MM.1S (cell line): ENCODE measurements at regions not wholly inside any gene's neighbourhood (a gene's known extent, or its start where the extent isn't known, plus 50 kb on each side); places are given as distances from the start of the nearest gene placed in this dataset.

ENCODE experiments used
- DNase-seq: peaks from one replicate; pipeline ENCODE4 v3.0.0-alpha.2; 2015
- H2AFZ ChIP-seq: fragments of 300-600 bp; sonication (generic); 2 replicates; pipeline ENCODE4 v1.6.0; 2016; ENCODE audit warnings: antibody characterized with exemption, low read length
- H3F3A ChIP-seq: fragments of 300-600 bp; sonication (generic); 2 replicates; pipeline ENCODE4 v1.6.1; 2016; ENCODE audit warnings: mild to moderate bottlenecking, antibody characterized with exemption, low read length, moderate library complexity, mixed read lengths; ENCODE audit not compliant: insufficient read depth
- H3K27ac ChIP-seq: fragments of 300-600 bp; sonication (generic); 2 replicates; pipeline ENCODE4 v1.5.1; 2016; ENCODE audit warnings: mild to moderate bottlenecking, low read length
- H3K27me3 ChIP-seq: fragments of 300-600 bp; sonication (generic); replicated peaks from 2 replicates; pipeline ENCODE4 v1.6.0; 2016; ENCODE audit warnings: low read length; ENCODE audit not compliant: insufficient read depth
- H3K36me3 ChIP-seq: fragments of 300-600 bp; sonication (generic); replicated peaks from 2 replicates; pipeline ENCODE4 v1.6.1; 2016; ENCODE audit warnings: mild to moderate bottlenecking, low read length, mixed read lengths; ENCODE audit not compliant: insufficient read depth
- H3K4me1 ChIP-seq: fragments of 300-600 bp; sonication (generic); 2 replicates; pipeline ENCODE4 v1.6.1; 2016; ENCODE audit warnings: low read length, mixed read lengths
- H3K4me2 ChIP-seq: fragments of 300-600 bp; sonication (generic); 2 replicates; pipeline ENCODE4 v1.6.0; 2016; ENCODE audit warnings: low read depth, low read length
- H3K4me3 ChIP-seq: fragments of 300-600 bp; sonication (generic); 2 replicates; pipeline ENCODE4 v1.5.1; 2016; ENCODE audit warnings: low read length, mixed read lengths
- H3K79me2 ChIP-seq: fragments of 300-600 bp; sonication (generic); 2 replicates; pipeline ENCODE4 v1.6.1; 2016; ENCODE audit warnings: mixed run types, low read length, mixed read lengths
- H3K9ac ChIP-seq: fragments of 300-600 bp; sonication (generic); 2 replicates; pipeline ENCODE4 v1.6.1; 2016; ENCODE audit warnings: low read length, mixed read lengths
- H3K9me2 ChIP-seq: fragments of 300-600 bp; sonication (generic); replicated peaks from 2 replicates; pipeline ENCODE4 v1.6.1; 2016; ENCODE audit warnings: mild to moderate bottlenecking, low read length, mixed read lengths; ENCODE audit not compliant: insufficient read depth
- H3K9me3 ChIP-seq: fragments of 300-600 bp; sonication (generic); replicated peaks from 2 replicates; pipeline ENCODE4 v1.6.1; 2016; ENCODE audit warnings: mild to moderate bottlenecking, low read length, mixed read lengths; ENCODE audit not compliant: insufficient read depth
- H4K20me1 ChIP-seq: fragments of 300-600 bp; sonication (generic); 2 replicates; pipeline ENCODE4 v1.6.1; 2016; ENCODE audit warnings: mild to moderate bottlenecking, low read length, moderate library complexity, mixed read lengths; ENCODE audit not compliant: insufficient read depth
- CTCF ChIP-seq: fragments of 300-600 bp; sonication (generic); IDR thresholded peaks from 2 replicates; pipeline ENCODE4 v1.5.1; 2016; ENCODE audit warnings: antibody characterized with exemption, low read length, mixed read lengths
- EZH2 ChIP-seq: fragments of 300-600 bp; sonication (generic); optimal IDR thresholded peaks from 2 replicates; pipeline ENCODE3; 2017; ENCODE audit warnings: low read depth, mild to moderate bottlenecking, antibody characterized with exemption, low read length, mixed read lengths
- EZH2phosphoT487 ChIP-seq: fragments of 300-600 bp; sonication (generic); IDR thresholded peaks from 2 replicates; pipeline ENCODE4 v1.6.1; 2018; ENCODE audit warnings: antibody characterized with exemption, low read length

GRCh38 chr13:34322743-34323074 is 504.8 kb downstream of the RFC3 start:
- no peaks in the 10 kb centered on the region for H3K79me2 ChIP-seq
- H3K9me3 ChIP-seq, result no peaks in the 10 kb centered on the region
- H3K27ac ChIP-seq, result no peak overlapping the region
- H3K4me2 ChIP-seq, result no peak overlapping the region
- H2AFZ ChIP-seq, result no peak overlapping the region
- TF ChIP-seq CTCF, result no peak
- H3K27me3 ChIP-seq, result no peaks in the 10 kb centered on the region
- H3K4me1 ChIP-seq, result no peaks in the 10 kb centered on the region
- no peak for DNase-seq
- no peaks in the 10 kb centered on the region for H4K20me1 ChIP-seq
- no peaks in the 10 kb centered on the region for H3K9me2 ChIP-seq
- no peak overlapping the region for H3K9ac ChIP-seq
- no peak overlapping the region for H3K4me3 ChIP-seq
- no peaks in the 10 kb centered on the region for H3K36me3 ChIP-seq
- no peaks in the 10 kb centered on the region for H3F3A ChIP-seq

- Histone ChIP-seq H3K27me3 (no peaks in the 10 kb centered on the region), H3K9me3 (no peaks in the 10 kb centered on the region), H3K36me3 (no peaks in the 10 kb centered on the region), H2AFZ (no peak overlapping the region), H3K27ac (no peak overlapping the region), H3K9ac (no peak overlapping the region), H3K4me2 (no peak overlapping the region), H3K79me2 (no peaks in the 10 kb centered on the region), H3K9me2 (no peaks in the 10 kb centered on the region), H4K20me1 (no peaks in the 10 kb centered on the region), H3K4me3 (no peak overlapping the region), H3K4me1 (no peaks in the 10 kb centered on the region), H3F3A (no peaks in the 10 kb centered on the region)
- TF ChIP-seq EZH2, result no peak
- TF ChIP-seq CTCF, result no peak
- TF ChIP-seq EZH2phosphoT487, result no peak
- DNase-seq, result no peak
Observed at GRCh38 chr13:34335014-34336007, 517.4 kb downstream of the RFC3 start.

- no peaks in the 10 kb centered on the region for H3K9me3 ChIP-seq
- DNase-seq, result no peak
- no peak overlapping the region for H3K27ac ChIP-seq
- H3K79me2 ChIP-seq, result no peaks in the 10 kb centered on the region
- H3K27me3 ChIP-seq, result no peaks in the 10 kb centered on the region
- no peak overlapping the region for H2AFZ ChIP-seq
- TF ChIP-seq EZH2, result no peak
- TF ChIP-seq EZH2phosphoT487, result no peak
- TF ChIP-seq CTCF, result no peak
- no peaks in the 10 kb centered on the region for H3K4me1 ChIP-seq
- H3F3A ChIP-seq, result no peaks in the 10 kb centered on the region
- H3K36me3 ChIP-seq, result no peaks in the 10 kb centered on the region
- H3K4me3 ChIP-seq, result no peak overlapping the region
- no peaks in the 10 kb centered on the region for H3K9me2 ChIP-seq
- H4K20me1 ChIP-seq, result no peaks in the 10 kb centered on the region
- no peak overlapping the region for H3K4me2 ChIP-seq
- H3K9ac ChIP-seq, result no peak overlapping the region
Observed at GRCh38 chr13:34338102-34338501, 520.2 kb downstream of the RFC3 start.
